Ammon's horn (tissue), 1 donor: ENCODE measurements at regions not wholly inside any gene's neighbourhood (a gene's known extent, or its start where the extent isn't known, plus 50 kb on each side); places are given as distances from the start of the nearest gene placed in this dataset.
"Not testable (repeated sequence)": the region's sequence is repeated elsewhere in the genome, so short reads cannot be mapped to it uniquely, and the experiment has no call there.

Experiments used
- DNase-seq: peaks from one replicate; pipeline ENCODE4 v3.0.0-alpha.2; 2016; ENCODE audit warnings: low spot score

DNA sequence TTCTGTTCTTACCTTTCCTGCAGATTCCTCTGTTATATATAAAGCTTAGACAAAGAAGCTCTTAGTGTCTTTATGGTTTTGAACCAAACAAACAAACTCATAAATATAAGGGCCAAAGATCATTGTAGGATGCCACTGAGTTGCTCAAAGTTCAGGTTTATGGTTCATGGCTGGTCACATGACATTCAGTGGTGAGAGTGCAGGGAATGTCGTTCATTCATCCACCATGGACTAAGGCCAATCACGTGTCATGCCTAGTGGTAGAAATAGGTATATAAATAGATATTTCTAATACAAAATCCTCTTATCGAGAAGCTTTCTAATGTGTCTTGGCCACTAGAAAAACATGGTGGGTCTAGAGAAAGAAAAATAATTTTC is 119.4 kb downstream of the GATA3 start:
- DNase-seq = no peak

DNA sequence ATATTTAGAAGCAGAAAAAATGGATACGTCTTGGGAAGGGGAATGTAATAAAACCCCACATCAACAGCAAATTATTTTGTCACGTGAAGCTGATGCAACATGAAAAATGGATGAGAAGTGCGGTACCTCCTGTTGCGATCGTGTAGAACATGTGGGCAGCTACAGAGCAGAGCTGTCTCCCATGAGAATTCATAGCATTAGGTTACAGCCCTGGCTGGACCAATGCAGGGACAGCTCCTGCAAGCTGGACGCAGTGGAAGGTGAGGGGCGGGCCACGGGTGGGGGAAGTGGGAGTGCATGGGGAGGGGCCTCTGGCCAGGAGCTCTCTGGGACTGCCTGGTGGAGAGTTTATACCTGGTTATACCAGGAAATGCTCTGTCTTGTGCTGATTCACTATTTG is 120.3 kb downstream of the GATA3 start:
- DNase-seq = no peak

DNA sequence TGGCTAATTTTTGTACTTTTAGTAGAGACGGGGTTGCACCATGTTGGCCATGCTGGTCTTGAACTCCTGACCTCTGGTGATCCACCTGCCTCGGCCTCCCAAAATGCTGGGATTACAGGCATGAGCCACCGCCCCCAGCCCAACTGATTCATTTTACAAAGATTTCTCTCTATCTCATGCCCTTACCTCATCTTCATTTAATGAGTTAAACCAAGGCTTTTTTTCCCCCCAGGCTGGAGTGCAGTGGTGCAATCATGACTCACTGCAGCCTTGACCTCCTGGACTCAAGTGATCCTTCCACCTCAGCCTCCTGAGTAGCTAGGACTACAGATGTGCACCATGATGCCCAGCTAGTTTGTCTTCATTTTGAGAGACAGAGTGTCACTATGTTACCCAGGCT is 123.0 kb downstream of the GATA3 start:
- not testable (repeated sequence) for DNase-seq

- not testable (repeated sequence) for DNase-seq
Observed at GRCh38 chr10:8179773-8180172, 125.3 kb downstream of the GATA3 start.

- no peak for DNase-seq
Observed at GRCh38 chr10:8180360-8181109, 126.0 kb downstream of the GATA3 start.

- no peak for DNase-seq
Observed at GRCh38 chr10:8181496-8182157, 127.1 kb downstream of the GATA3 start.

DNA sequence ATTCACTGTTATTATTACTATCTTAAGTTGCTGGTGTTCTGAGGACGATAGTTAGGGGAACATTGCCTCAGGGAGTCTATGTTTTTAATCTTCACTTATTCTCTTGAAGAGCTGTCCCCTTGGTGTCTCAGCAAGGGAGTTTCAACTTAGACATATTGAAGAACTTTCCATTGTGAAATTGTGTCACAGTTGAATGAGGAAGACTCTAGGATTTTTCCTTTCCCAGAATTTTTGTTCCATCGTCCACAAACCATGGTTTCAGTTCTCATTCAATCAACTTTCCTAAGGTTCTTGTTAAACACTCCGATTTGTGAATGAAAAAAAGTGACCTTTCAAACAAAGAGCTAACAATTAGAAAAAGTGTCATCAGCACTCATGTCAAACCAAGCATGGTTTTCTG is 128.3 kb downstream of the GATA3 start:
- DNase-seq = no peak

DNA sequence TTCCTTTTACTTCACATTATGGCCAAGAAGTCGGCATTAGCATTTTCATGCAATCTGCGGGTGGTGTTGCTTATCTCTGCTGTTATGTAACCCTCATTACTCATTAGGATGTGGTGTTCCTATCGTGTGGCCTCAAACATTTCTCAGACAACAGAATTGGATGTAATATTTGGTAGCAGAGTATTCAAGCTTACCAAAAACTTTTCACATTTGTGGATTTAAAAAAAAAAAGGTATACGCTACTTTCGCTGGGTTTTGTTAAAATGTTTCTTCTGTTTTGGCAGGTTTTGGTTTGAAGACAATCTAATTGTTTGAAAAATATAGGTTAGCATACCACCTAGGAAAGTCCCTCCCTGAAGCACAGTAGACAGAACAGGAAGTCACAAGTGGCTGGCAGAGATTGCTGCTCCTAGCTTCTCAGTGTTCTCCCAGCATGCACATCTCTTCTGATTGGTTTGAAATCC is 128.8 kb downstream of the GATA3 start:
- DNase-seq = no peak

DNA sequence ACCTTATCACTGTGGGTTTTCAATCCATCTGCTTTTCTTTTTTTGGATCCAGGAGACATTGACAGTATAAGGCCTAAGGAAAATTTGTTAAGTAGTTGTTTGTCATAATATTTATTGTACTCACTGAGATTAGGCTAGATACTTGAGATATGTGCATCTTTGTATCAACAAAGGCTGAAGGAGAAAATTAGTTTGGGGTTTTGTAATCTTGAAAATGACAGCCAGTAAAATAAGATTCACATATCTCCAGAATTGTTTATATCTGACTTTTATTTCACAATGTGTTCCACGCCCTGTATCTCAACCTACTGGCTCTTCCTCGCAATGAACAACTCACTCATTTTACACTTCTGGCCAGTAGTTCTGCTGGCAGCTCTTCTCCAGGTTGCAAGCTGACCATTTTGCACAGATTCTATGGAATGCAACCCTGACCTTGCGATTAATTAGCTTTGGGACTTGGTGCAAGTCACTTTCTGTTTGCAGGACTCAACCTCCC is 132.7 kb downstream of the GATA3 start:
- no peak for DNase-seq

DNA sequence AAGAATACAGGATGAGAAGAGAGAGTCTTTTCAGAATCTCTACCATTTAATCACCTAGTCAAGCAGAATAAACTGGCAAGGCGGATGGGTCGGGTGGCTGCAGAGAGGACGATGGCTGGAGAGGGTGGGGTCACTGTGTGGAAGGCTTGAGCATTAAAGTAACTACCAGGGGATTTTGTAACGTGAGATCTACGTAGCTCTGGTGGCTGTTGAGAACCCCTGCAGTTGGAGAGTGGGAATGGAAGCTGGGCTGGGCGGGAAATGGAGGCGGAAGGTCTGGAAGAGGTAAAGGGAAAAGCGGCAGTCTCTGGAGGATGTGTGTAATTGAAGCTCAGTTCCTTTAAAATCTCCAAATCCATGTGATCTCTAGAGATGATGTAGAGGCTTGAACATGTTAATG is 135.0 kb downstream of the GATA3 start:
- no peak for DNase-seq

GRCh38 chr10:8192301-8192700 is 137.8 kb downstream of the GATA3 start:
- no peak for DNase-seq

DNA sequence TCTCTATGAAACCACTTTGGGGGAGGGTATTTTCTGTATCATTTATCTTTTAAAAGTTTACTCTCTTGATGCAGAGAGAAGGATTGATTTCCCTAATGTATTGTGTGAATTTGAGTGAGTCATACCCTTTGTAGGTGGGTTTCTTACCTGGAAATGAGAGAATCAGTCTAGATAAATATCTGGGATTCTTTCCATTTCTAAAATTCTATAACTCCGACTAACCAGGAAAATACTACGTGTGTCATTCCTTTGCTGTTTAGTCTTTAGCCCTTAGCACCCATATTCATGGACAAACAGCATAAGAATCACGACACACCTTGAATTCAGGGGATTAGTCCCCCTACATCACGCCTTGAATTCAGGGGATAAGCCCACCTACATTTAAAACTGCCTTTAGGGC is 139.1 kb downstream of the GATA3 start:
- no peak for DNase-seq

DNA sequence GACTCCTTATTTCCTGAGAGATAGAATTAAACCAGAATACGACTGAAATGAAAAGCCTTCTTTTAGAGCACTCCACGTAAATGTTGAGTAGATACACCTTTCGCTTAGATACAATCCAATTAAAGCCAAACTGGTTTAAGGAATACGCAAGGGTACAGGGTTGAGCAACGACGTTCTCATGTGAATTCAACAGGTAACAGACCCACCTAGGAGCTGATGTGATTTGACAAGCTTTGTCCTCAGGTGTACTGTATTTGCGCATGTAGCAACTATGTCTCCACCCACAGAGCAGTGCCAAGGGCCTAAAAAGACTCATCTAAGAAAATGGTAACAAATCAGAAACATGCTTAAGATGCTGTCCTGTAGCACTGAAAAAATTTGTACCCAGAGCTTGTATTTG is 139.6 kb downstream of the GATA3 start:
- no peak for DNase-seq

GRCh38 chr10:8206882-8207281 is 152.4 kb downstream of the GATA3 start:
- DNase-seq = no peak

GRCh38 chr10:8211631-8212030 is 157.1 kb downstream of the GATA3 start:
- no peak for DNase-seq

GRCh38 chr10:8213735-8214134 is 159.2 kb downstream of the GATA3 start:
- DNase-seq = no peak

- no peak for DNase-seq
Observed at GRCh38 chr10:8214587-8214986, 160.1 kb downstream of the GATA3 start.

DNA sequence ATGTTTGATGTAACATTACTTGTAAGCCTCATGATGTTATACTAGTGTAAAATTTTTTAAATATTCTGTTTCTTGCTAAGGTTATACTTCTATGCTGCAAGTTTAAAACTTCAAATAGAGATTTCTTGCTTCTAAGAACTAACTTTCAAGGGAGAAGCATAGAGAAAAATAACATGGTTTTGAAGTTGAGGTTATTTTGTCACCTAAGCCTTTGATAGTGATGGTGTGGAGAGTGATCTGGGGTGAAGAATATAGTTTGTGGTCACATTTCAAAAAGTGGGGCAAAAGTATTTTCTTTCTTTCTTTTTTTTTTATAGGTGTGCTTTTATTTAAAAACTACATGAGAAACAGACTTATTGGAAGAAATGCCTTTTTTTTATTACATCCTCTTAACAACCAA is 162.4 kb downstream of the GATA3 start:
- DNase-seq = no peak

DNA sequence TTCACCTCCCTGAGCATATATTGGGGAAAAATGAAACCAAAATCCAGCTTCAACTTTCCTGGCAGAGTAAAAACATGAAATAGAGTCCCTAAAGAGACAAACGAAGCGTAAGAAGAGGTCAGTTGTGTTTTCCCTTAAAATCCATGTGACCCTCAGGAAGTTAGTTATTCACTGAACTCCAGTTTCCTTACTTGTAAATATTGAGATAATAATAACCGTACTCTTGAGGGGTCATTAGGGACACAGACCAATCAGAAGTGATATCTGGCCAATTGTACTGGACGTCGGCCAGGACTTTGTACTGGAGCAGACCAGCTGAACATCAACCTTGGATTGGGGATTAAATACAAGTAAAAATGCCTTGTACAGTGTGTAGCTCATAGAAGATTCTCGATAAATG is 167.0 kb downstream of the GATA3 start:
- no peak for DNase-seq

- no peak for DNase-seq
Observed at GRCh38 chr10:8224591-8224990, 170.1 kb downstream of the GATA3 start.

DNA sequence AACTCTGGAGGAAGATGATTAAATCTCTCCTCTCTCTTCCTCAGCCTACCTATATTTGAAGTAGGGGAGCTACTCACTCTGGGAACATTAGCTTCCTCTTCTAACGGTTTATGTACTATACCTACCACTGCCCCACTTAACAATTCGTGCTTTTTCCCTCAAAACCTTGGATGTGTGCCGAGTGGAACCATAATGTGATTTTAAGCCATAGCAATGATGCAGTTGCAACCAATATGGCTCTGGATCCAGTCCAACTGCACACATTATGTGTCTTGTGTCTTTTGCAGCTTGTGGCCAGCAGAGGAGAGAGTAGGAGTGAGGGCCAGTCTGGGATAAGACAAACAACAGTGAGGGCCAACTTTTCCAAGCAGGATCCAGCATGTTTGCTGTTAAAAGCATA is 170.7 kb downstream of the GATA3 start:
- no peak for DNase-seq

DNA sequence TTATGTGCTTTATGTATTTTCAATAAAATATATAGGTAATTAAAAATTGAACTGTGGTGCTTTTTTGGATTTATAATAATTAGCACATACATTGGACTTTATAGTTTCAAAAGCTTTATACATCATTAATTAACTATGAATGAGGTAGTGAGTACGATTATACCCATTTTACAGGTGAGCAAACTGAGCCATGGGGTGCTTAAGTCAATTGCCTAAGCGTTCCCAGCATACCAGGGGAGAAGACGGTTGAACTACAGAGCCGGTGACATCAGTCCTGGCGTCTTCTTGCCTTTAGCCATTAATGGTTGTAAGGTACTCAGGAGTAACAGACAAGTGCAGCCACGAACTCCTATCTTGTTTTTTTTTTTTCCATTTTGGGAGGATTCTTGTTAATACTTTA is 172.8 kb downstream of the GATA3 start:
- DNase-seq = no peak

DNA sequence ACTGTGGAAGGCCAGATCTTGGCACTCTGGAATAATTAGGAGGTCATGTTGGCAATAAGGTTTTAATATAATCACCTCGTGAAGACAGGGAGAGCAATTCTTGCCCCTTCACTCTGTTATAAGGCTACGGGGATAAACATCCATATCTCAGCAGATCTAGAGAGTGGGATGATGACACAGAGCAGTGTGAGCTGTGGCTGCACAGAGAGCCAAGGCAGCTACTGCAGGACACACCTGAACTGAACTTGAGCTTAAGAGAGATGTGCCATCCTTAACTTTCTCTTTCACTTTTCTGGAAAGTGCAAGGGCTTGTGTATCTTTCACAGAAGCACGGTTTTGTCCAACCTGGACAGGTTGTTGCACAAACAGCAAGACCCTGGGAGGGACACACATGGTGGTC is 174.7 kb downstream of the GATA3 start:
- no peak for DNase-seq

DNA sequence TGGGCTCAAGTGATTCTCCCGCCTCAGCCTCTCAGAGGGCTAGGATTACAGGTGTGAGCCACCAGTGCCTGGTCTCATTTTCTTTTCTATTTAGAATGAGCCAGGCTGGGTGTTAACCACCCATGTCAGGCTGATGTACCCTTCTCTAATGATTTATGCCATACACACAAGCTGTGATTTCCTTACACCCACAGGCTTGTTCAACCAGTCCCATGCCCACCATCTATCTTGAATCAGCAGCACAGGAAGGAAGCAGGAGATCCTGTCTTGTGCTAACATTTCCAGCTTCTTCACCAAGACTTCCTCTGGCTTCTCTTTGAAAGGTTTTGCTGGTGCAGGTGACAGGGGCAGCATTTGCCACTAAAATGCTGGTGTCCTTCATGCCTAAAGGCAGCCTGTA is 176.4 kb downstream of the GATA3 start:
- no peak for DNase-seq
